GM19239 (cell line): ENCODE measurements at regions not wholly inside any gene's neighbourhood (a gene's known extent, or its start where the extent isn't known, plus 50 kb on each side); places are given as distances from the start of the nearest gene placed in this dataset.

Experiments
- DNase-seq: peaks from one replicate; pipeline ENCODE4 v3.0.0; 2011; ENCODE audit warnings: low spot score; ENCODE audit not compliant: insufficient read length
- FAIRE-seq: peaks from 2 replicates; lab custom pipeline; 2011; peaks lifted over from hg19 to GRCh38; lab: Jason Lieb, UNC

DNA sequence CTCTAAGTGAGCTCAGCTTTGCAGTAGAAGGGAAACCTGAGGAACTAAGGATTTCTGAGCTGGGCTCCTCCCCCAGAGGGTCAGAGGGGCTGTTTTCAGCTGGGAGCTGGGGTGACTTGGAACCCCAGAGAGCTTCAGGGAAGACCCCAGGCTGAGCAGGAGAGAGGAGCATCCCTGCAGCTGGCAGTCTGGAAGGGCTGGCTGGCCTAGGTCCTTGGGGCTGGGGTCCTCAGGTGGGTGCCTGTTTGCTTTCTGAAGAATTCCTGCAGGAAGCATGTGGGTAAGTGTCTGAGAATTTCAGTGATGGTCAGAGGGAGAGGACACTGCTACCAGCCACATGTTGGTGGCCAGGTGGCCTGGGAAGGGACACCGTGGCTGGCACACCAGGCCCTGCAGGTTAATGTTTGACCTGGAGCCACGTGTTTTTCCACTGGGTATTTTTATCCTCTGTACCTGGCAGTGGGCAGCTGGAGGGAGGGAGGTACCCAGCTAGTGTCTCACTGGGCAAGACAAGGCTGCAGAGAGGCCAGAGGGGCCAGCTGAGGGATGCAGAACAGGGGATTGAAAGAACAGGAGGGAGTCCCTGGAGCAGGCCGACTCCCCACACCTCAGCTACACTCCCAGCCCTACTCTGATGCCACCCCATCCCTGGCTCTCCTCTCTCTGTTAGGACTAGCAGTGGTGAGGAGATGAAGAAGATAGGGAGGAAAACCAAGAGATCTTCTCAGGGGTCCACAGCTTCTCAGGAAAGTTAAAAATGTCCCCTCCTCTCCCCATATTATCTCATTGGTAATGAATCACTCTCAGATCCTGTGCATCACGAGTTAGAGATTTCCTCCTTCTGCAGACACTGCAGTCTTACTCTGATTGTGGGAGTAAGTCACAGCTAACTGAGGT, 143.6 kb downstream of the VEGFA start:
- FAIRE-seq (no peak), DNase-seq (no peak)

DNA sequence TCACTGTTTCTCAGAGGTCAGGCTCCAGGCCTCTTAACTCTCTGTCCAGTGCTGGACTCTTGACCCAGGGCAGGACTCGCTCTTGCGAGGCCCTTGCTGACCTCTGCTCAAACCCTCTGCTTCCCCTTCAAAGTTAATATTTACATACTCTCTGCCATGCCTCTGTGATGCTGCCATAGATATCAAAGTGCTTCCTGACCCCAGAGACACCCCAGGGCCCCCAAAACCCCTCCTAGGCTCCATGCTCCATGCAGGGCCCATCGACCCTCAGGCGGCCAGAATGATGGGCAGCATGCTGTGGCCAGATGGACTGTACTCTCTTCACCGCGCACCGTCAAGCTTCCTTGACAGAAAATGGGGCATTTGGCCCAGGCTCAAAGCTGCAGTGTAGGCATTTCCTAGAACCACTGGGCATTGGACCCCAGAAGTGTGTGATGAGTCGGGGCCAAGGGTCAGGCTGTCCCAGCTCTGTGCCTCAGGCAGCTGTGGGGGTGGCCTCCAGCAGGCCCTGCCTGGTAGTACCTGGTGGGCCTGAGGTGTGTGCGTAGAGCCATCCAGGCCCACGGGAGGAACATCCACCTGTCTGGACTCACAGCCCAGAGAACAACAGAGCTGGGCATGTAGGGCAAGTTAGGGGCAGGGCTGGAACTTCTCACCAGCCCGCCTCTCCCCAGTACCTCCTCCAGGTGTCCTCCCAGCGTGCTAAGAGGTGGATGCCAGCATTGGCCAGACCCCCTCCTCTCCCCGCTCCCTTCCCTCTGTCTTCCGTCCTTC, 142.8 kb downstream of the VEGFA start:
- no peak for DNase-seq
- FAIRE-seq: no peak

- FAIRE-seq (no peak), DNase-seq (no peak)
Measured at GRCh38 chr6:43912116-43912577, 142.1 kb downstream of the VEGFA start.

DNA sequence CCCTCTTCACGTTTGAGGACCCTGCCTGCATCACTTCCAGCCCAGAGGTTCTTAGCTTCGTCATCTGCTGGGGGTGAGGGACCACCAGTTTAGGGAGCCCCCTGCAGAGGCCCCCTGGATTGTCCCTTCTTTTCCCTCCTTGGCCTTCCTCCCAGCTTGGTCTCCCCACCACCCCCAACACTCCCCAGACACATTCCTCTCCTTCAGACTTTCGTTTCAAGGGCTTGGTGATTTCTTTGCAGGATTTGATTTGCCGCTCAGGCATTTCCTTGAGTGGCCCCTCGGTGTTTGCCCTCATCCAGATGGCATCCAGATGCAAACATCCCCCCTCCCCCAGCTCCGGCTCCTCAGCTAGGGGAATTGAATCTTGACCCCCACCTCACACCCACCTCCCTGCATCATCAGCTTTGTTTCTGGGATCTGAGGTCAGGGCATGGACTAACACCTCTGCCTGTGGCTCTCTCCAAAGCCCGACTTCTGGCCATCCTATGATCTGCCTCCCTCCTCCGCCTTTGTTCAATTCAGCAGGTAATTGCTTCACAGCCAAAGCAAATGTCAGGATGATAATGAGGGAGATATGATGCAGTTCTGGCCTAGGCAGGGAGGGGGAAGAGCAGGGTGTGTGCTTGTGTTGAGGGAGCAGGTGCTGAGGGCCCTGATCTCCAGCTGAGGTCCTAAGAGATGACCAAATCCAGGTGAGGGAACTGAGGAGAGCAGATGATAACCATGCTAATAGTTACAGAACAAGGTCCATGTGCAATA, 141.5 kb downstream of the VEGFA start:
- DNase-seq (no peak), FAIRE-seq (no peak)

- no peak for FAIRE-seq
Measured at GRCh38 chr6:43910638-43911353, 140.8 kb downstream of the VEGFA start.

GRCh38 chr6:43910149-43910637, 140.2 kb downstream of the VEGFA start:
- no peak for FAIRE-seq
- no peak for DNase-seq

More at GRCh38 chr6:43910638-43911353, 140.8 kb downstream of the VEGFA start:
- no peak for DNase-seq

- FAIRE-seq: no peak
- no peak for DNase-seq
Measured at GRCh38 chr6:43909474-43910148, 139.6 kb downstream of the VEGFA start.

DNA sequence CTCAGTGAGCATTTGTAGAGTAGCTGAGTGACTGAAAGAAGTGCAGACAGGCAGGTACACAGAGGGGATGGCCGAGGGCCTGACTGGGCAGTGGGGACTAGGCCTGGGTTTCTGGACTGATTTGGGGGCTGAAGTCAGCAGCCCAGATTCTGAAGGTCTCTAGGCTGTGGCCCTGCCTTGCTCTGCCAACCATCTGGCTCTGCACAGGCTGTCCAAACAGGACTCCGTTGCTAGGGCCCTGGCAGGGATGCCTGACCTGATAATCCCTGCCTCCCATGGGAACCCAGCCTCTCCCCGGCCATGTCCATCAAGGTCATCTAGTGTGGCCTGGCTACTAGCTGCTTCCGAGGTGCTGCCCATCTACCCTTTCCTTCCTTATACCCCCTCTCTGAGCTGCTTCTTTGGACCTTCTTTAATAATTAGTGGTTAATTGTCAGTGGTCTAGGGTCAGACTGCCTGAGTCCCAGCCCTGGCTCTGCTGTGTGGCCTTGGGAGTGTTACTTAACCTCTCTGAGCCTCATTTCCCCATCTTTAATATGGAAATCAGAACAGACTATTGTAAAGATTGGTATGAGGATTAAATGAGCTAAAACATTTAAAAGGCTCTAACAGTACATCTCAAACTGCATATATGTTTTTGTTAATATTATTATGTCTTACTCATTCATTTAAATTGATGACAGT, 137.9 kb downstream of the VEGFA start:
- DNase-seq (no peak), FAIRE-seq (no peak)

- DNase-seq (no peak), FAIRE-seq (no peak)
Measured at GRCh38 chr6:43907312-43907711, 137.3 kb downstream of the VEGFA start.

GRCh38 chr6:43904311-43905123, 134.5 kb downstream of the VEGFA start:
- FAIRE-seq: no peak
- no peak for DNase-seq

GRCh38 chr6:43903739-43904290, 133.8 kb downstream of the VEGFA start:
- no peak for FAIRE-seq
- no peak for DNase-seq

- no peak for DNase-seq
- no peak for FAIRE-seq
Measured at GRCh38 chr6:43901733-43902230, 131.8 kb downstream of the VEGFA start.

- DNase-seq (no peak), FAIRE-seq (no peak)
Measured at GRCh38 chr6:43900916-43901732, 131.1 kb downstream of the VEGFA start.

DNA sequence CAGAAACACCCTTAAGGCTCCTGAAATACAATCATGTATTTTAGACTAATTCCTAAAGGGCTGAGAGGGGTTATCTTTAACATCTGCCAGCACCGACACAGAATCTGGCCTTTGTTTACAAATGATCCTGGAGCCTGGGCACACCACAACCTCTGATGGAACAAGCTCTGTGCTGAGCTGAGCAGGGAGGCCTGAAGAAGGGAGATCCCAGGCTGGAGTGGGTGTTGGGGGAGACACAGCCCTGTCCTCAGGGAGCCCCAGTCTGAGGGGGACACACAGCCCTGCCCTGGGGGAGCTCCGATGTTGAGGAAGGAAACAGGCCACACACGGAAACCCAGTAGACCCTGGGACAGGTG, 130.5 kb downstream of the VEGFA start:
- FAIRE-seq: no peak
- DNase-seq: no peak

GRCh38 chr6:43899830-43900229, 129.8 kb downstream of the VEGFA start:
- DNase-seq (no peak), FAIRE-seq (no peak)

DNA sequence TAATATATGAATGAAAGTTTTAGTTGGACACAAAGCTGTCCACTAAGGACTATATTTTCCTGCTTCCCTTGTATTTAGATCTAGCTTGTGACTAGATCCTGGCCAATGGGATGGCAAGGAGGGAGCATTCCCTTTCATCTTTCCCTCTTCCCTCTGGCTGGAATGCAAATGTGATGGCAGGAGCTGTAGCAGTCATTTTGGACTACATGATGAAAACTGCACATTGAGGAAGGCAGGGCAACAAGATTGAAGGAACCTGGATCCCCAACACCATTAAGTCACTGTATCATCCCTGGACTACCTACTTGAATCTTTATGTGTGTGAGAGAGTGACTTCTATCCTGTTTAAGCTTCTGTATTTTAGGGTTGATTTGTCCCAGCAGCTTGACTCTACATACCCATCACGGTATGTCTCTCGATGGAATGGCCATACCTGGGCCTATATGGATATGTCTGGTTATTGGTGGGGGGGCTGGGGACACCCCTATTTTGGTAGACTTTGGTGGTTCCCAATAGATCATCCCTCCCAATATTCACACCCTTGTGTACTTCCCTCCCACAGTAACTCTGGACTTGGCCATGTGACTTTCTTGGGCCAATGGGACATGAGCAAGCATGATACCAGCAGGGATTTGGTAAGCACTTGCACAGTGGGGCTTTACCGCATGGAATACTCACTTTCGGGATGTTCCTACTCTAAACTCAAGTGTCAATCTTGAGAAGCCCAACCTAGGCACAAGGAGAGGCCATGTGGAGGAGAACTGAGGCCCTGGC, 128.5 kb downstream of the VEGFA start:
- DNase-seq: no peak
- no peak for FAIRE-seq
